Erythroblast (primary cell): ENCODE measurements at regions not wholly inside any gene's neighbourhood (a gene's known extent, or its start where the extent isn't known, plus 50 kb on each side); places are given as distances from the start of the nearest gene placed in this dataset.

Experiments used
- GATA1 ChIP-seq: IDR thresholded peaks from 2 replicates; pipeline ENCODE4 v1.6.1; 2011; ENCODE audit warnings: low read depth, mild to moderate bottlenecking, control low read depth, low read length, moderate library complexity
- POLR2A ChIP-seq: IDR thresholded peaks from 2 replicates; pipeline ENCODE4 v1.6.1; 2011; ENCODE audit warnings: mild to moderate bottlenecking, low read length

DNA sequence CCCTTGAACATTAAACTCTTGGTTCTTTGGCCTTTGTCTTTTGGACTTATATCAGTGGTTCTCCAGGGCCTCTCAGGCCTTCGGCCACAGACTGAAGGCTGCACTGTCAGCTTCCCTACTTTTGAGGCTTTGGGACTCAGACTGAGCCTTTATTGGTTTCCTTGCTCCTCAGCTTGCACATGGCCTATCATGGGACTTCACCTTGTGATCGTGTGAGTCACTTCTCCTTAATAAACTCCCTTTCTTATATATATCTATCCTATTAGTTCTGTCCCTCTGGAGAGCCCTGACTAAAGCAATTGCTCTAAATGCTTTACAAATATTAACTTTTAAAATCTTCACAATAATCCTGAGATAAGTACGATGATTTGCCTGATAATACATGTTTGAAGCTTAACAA is 353.6 kb upstream of the TRIB2 start:
- TF ChIP-seq POLR2A: no peak
- no peak for TF ChIP-seq GATA1
